ENCODE measurements at regions not wholly inside any gene's neighbourhood (a gene's known extent, or its start where the extent isn't known, plus 50 kb on each side); places are given as distances from the start of the nearest gene placed in this dataset.

- DNase-seq, result no peak
Measured at GRCh38 chr4:153109296-153109849, 94.9 kb upstream of the TRIM2 start.

GRCh38 chr4:153110739-153111138 lies 93.5 kb upstream of the TRIM2 start:
- no peak for DNase-seq

- DNase-seq, result no peak
Measured at GRCh38 chr4:153111426-153112040, 92.7 kb upstream of the TRIM2 start.

- DNase-seq, result no peak
Measured at GRCh38 chr4:153112041-153112441, 92.2 kb upstream of the TRIM2 start.

GRCh38 chr4:153113061-153113837 lies 91.0 kb upstream of the TRIM2 start:
- no peak for DNase-seq

GRCh38 chr4:153113838-153114105 lies 90.5 kb upstream of the TRIM2 start:
- no peak for DNase-seq

GRCh38 chr4:153114771-153115321 lies 89.4 kb upstream of the TRIM2 start:
- DNase-seq, result no peak

GRCh38 chr4:153115322-153116290 lies 88.6 kb upstream of the TRIM2 start:
- DNase-seq, result no peak

GRCh38 chr4:153116291-153116680 lies 88.0 kb upstream of the TRIM2 start:
- DNase-seq, result no peak

GRCh38 chr4:153116801-153117200 lies 87.4 kb upstream of the TRIM2 start:
- DNase-seq, result no peak

GRCh38 chr4:153117554-153117953 lies 86.7 kb upstream of the TRIM2 start:
- DNase-seq, result no peak

- no peak for DNase-seq
Measured at GRCh38 chr4:153119626-153120025, 84.6 kb upstream of the TRIM2 start.

GRCh38 chr4:153120235-153120634 lies 84.0 kb upstream of the TRIM2 start:
- DNase-seq, result no peak

GRCh38 chr4:153122855-153123254 lies 81.4 kb upstream of the TRIM2 start:
- DNase-seq, result peak; percentile 7

- DNase-seq, result no peak
Measured at GRCh38 chr4:153126137-153126536, 78.1 kb upstream of the TRIM2 start.

- DNase-seq, result peak; percentile 6
Measured at GRCh38 chr4:153127760-153128494, 76.3 kb upstream of the TRIM2 start.

- no peak for DNase-seq
Measured at GRCh38 chr4:153131596-153131995, 72.6 kb upstream of the TRIM2 start.

- no peak for DNase-seq
Measured at GRCh38 chr4:153137159-153137558, 67.1 kb upstream of the TRIM2 start.

- DNase-seq, result no peak
Measured at GRCh38 chr4:153137677-153138630, 66.3 kb upstream of the TRIM2 start.

GRCh38 chr4:153138736-153139135 lies 65.5 kb upstream of the TRIM2 start:
- no peak for DNase-seq

- DNase-seq, result no peak
Measured at GRCh38 chr4:153140294-153140693, 63.9 kb upstream of the TRIM2 start.

Measured in DMS 273 treated with DMSO at 0.1 percent for 48 hours (cell line).